GM18909 (cell line): ENCODE measurements at regions not wholly inside any gene's neighbourhood (a gene's known extent, or its start where the extent isn't known, plus 50 kb on each side); places are given as distances from the start of the nearest gene placed in this dataset.

Source experiments
- ATAC-seq: cut with Tn5 transposase; IDR thresholded peaks from one replicate; pipeline ENCODE4 v1.9.1; 2021; ENCODE audit warnings: mild to moderate bottlenecking; ENCODE audit not compliant: unreplicated experiment, poor library complexity

GRCh38 chr2:47620770-47621437 lies 50.1 kb upstream of the KCNK12 start:
- ATAC-seq = no peak
